ENCODE measurements at regions not wholly inside any gene's neighbourhood (a gene's known extent, or its start where the extent isn't known, plus 50 kb on each side); places are given as distances from the start of the nearest gene placed in this dataset.
"Not testable (repeated sequence)": the region's sequence is repeated elsewhere in the genome, so short reads cannot be mapped to it uniquely, and the experiment has no call there.

DNA sequence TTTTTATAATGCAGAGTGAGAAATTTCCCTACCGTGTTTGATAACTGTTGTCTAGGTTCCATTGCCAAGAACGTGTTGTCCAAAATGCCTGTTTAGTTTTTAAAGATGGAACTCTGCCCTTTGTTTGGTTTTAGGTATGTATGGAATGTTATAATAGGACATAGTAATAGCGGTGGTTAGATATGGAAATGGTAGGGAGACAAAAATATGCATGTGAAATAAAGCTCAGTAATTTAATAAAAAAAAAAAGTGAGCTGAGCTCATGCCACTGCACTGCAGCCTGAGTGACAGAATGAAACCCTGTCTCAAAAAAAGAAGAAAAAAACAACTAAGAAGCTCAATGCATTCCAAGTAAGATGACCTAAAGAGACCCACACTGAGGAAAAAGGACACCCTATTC, 72.9 kb downstream of the ZNF783 start:
- DNase-seq, result peak; percentile 25

DNA sequence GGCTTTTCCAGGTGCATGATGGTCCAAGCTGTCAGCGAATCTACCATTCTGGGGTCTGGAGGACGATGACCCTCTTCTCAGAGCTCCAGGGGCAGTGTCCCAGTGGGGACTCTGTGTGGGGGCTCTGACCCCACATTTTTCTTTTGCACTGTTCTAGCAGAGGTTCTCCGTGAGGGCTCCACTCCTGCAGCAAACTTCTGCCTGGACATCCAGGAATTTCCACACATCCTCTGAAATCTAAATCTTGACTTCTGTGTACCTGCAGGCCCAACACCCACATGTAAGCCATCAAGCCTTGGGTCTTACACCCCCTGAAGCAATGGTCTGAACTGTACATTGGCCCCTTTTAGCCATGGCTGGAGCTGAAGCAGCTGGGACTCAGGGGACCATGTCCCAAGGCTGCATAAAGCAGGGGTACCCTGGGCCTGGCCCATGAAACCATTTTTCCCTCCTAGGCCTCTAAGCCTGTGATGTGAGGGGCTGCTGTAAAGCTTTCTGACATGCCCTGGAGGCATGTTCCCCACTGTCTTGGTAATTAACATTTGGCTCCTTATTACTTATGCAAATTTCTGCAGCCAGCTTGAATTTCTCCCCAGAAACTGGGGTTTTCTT, 86.9 kb downstream of the ZNF783 start:
- DNase-seq, result no peak

GRCh38 chr7:149353739-149354504, 91.9 kb downstream of the ZNF783 start:
- DNase-seq, result no peak

- DNase-seq, result not testable (repeated sequence)
Observed at GRCh38 chr7:149355035-149355389, 93.0 kb downstream of the ZNF783 start.

- DNase-seq, result peak; percentile 23
Observed at GRCh38 chr7:149355390-149356048, 93.5 kb downstream of the ZNF783 start.

DNA sequence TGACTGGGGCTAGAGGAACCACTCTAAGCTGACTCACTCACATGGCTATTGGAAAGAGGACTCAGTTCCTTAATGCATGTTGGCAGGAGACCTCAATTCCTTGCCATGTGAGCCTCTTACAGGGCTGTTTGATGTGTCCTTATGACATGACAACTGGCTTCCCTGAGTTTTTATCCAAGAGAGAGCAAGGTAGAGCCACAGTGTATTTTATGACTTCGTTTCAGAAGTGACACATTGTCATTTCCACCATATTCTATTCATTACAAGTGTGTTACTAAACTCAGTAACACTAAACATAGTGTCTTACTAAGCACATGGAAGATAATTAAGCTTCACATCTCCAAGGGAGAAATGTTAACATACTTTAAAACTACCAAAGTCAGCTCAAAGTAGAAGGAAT, 98.2 kb downstream of the ZNF777 start:
- no peak for DNase-seq

DNA sequence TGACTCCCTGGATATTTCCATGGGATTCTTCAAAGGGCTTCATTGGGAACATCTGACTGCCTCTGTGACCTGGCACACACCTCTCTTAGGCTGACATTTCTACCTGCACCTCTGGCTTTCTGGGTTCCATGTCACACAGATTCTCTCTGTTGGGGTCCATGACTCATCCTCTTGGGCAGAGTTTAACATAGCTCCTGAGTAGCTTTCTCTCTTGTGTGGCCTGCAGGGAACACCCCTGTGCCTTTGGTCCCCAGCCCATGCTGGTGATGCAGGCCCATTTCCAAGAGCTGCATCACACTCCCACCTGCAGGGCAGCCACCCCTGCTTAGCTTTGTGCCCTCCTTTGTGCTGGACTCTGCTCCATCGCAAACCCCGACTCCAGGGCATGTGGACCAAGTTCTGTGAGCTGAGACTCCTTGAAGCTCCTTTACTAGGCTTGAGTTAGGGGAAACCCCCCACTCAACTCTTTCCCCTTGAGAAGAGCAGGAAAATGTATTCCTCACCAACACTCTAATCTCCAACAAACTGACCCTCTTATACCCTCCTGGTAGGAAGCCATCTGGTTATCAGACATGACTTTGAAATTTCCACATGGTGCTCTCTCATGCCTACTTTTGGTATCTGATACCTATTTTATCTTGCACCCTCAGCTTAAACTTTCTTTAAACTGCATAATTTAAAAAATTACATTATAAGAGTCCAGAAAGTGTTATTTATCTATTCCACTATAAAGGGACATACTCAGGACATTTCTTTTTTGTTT, 93.3 kb downstream of the ZNF777 start:
- no peak for DNase-seq

DNA sequence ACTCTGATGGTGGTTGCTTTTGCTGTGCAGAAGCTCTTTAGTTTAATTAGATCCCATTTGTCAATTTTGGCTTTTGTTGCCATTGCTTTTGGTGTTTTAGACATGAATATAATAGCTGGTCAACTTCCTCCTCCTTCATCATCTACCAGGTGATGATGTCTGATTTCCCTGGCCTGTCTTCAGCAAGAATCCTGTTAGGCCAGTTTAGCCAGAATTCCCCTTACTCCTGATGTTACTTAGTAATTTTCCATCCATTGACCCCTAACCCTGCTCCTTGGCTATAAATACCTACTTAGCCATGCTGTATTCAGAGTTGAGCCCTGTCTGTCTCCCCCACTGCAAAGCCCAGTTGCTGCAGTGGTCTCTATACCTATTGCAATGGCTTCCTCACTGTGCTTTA, 91.4 kb downstream of the ZNF777 start:
- DNase-seq, result no peak

DNA sequence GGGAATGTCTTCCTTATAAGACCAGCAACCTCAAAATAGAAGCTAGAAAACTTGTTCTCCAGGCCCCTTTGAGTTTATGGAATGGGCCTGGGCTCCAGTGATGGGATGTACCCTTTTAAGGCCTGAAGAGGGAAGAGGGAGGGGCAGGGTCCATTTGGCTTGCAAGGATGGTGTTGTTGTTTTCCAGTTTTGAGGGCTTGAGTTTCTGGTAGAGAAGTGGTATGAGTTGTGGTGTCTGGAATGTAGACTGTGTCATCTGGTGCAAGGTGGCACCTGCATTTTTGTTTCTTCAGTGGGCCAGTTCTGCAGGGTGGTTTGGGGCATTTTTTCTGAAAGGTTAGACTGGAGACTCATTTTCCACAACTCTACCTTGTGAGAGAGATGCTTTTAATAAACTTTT, 90.1 kb downstream of the ZNF777 start:
- DNase-seq, result no peak

- DNase-seq, result no peak
Observed at GRCh38 chr7:149373089-149373488, 87.8 kb downstream of the ZNF777 start.

GRCh38 chr7:149375234-149376008, 85.4 kb downstream of the ZNF777 start:
- no peak for DNase-seq

- no peak for DNase-seq
Observed at GRCh38 chr7:149377386-149377785, 83.5 kb downstream of the ZNF777 start.

DNA sequence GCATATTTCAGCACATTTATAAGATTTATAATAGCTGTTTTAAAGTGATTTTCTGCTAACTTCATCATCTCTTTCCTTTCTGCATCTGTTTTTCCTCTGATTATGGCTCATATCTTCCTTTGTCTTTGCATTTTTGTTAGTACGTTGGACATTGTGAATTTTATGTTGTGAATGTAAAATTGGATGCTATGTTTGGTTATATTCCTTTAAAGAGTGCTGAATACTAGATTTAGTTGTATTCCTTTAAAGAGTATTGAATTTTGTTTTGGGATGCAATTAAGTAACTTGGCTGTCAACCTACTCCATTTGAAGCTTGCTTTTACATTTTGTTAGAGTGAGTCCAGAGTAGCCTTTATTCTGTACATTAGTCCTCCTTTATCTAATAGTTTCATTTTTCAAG, 81.2 kb downstream of the ZNF777 start:
- no peak for DNase-seq

GRCh38 chr7:149381245-149381644, 79.6 kb downstream of the ZNF777 start:
- DNase-seq, result no peak

Data from EL (cell line).